ENCODE measurements at regions not wholly inside any gene's neighbourhood (a gene's known extent, or its start where the extent isn't known, plus 50 kb on each side); places are given as distances from the start of the nearest gene placed in this dataset.

GRCh38 chr5:44637916-44638869, 170.6 kb upstream of the MRPS30 start:
- intact Hi-C loops (cut with DNase I): no loop called here
- H3K9me3 ChIP-seq: no peaks in the 10 kb centered on the region

GRCh38 chr5:44632344-44632743, 176.4 kb upstream of the MRPS30 start:
- intact Hi-C loops (cut with DNase I): no loop called here

More at GRCh38 chr5:44637916-44638869, 170.6 kb upstream of the MRPS30 start:
- Histone ChIP-seq H3K27ac (no peak overlapping the region), H3K27me3 (replicated peaks; ENCODE audit: insufficient read depth) (no peaks in the 10 kb centered on the region), H3K36me3 (no peaks in the 10 kb centered on the region), H3K4me1 (replicated peaks) (no peaks in the 10 kb centered on the region), H3K4me3 (no peak overlapping the region)
- WGBS: 78% methylated on average over 12 of the region's 12 CpGs
- no peak for DNase-seq (ENCODE audit: low spot score)
- TF ChIP-seq POLR2A (IDR thresholded peaks at IDR 0.05) (no peak), POLR2AphosphoS5 (IDR thresholded peaks at IDR 0.05) (no peak), CTCF (IDR thresholded peaks at IDR 0.05) (no peak)

GRCh38 chr5:44626846-44627245, 181.9 kb upstream of the MRPS30 start:
- Histone ChIP-seq H3K9me3 (no peaks in the 10 kb centered on the region), H3K27me3 (replicated peaks; ENCODE audit: insufficient read depth) (no peaks in the 10 kb centered on the region)
- intact Hi-C loops (cut with DNase I): no loop called here

More at GRCh38 chr5:44632344-44632743, 176.4 kb upstream of the MRPS30 start:
- TF ChIP-seq POLR2AphosphoS5 (IDR thresholded peaks at IDR 0.05) (no peak), POLR2A (IDR thresholded peaks at IDR 0.05) (no peak), CTCF (IDR thresholded peaks at IDR 0.05) (no peak)
- 92% methylated on average over 1 of the region's 1 CpG for whole genome bisulfite sequencing
- DNase-seq (ENCODE audit: low spot score): no peak
- Histone ChIP-seq H3K36me3 (no peaks in the 10 kb centered on the region), H3K4me1 (replicated peaks) (no peaks in the 10 kb centered on the region), H3K9me3 (no peaks in the 10 kb centered on the region), H3K27ac (no peak overlapping the region), H3K4me3 (no peak overlapping the region), H3K27me3 (replicated peaks; ENCODE audit: insufficient read depth) (no peaks in the 10 kb centered on the region)

GRCh38 chr5:44622331-44622730, 186.4 kb upstream of the MRPS30 start:
- H3K4me1 ChIP-seq (replicated peaks): no peaks in the 10 kb centered on the region
- no peaks in the 10 kb centered on the region for H3K9me3 ChIP-seq
- H3K36me3 ChIP-seq: no peaks in the 10 kb centered on the region
- no peak for TF ChIP-seq POLR2A (IDR thresholded peaks at IDR 0.05)
- TF ChIP-seq POLR2AphosphoS5 (IDR thresholded peaks at IDR 0.05): no peak
- TF ChIP-seq CTCF (IDR thresholded peaks at IDR 0.05): no peak
- no peak overlapping the region for H3K27ac ChIP-seq
- no peaks in the 10 kb centered on the region for H3K27me3 ChIP-seq (replicated peaks; ENCODE audit: insufficient read depth)
- no peak overlapping the region for H3K4me3 ChIP-seq
- whole genome bisulfite sequencing: 92% methylated on average over 4 of the region's 4 CpGs
- intact Hi-C loops (cut with DNase I): no loop called here
- DNase-seq (ENCODE audit: low spot score): no peak

More at GRCh38 chr5:44626846-44627245, 181.9 kb upstream of the MRPS30 start:
- H3K27ac ChIP-seq: no peak overlapping the region
- H3K4me1 ChIP-seq (replicated peaks): no peaks in the 10 kb centered on the region
- H3K4me3 ChIP-seq: no peak overlapping the region
- TF ChIP-seq POLR2A (IDR thresholded peaks at IDR 0.05): no peak
- no peak for TF ChIP-seq CTCF (IDR thresholded peaks at IDR 0.05)
- no peak for TF ChIP-seq POLR2AphosphoS5 (IDR thresholded peaks at IDR 0.05)
- no peaks in the 10 kb centered on the region for H3K36me3 ChIP-seq
- no peak for DNase-seq (ENCODE audit: low spot score)

Measured in prostate gland (tissue), 2 donors.